Stomach (tissue), 8 donors: ENCODE measurements at regions not wholly inside any gene's neighbourhood (a gene's known extent, or its start where the extent isn't known, plus 50 kb on each side); places are given as distances from the start of the nearest gene placed in this dataset.

Source experiments
- DNase-seq, 2 donors: peaks; one replicate each; pipeline versions ENCODE4 v3.0.0 to v3.0.0-alpha.2; 2013 to 2019
- H3K27ac ChIP-seq, 5 donors: fragments of 200-600 bp in 4 of 5; sonication (generic) in 4 of 5; one replicate each; pipeline ENCODE4 v1.5.1; 2013 to 2019; ENCODE audit warnings: mild to moderate bottlenecking in 1 of 5, moderate library complexity in 1 of 5
- H3K27me3 ChIP-seq, 3 donors: fragments of 200-600 bp; sonication (generic); one replicate each; pipeline ENCODE4 v1.5.1; 2017 to 2019; ENCODE audit warnings: mixed run types in 1 of 3
- H3K36me3 ChIP-seq, 4 donors: fragments of 200-600 bp; sonication (generic); 1 replicate in 3 of 4; 2 replicates in 1 of 4; pipeline ENCODE4 v1.5.1; 2016 to 2019
- H3K4me1 ChIP-seq, 4 donors: fragments of 200-600 bp; sonication (generic); one replicate each; pipeline ENCODE4 v1.5.1; 2016 to 2019
- H3K4me3 ChIP-seq, 4 donors: fragments of 200-600 bp; sonication (generic) in 3 of 4; one replicate each; pipeline ENCODE4 v1.5.1; 2016 to 2019; ENCODE audit warnings: mild to moderate bottlenecking in 1 of 4
- H3K9me3 ChIP-seq, 4 donors: fragments of 200-600 bp; sonication (generic); one replicate each; pipeline ENCODE4 v1.5.1; 2016 to 2019
- EP300 ChIP-seq: sonication (generic); formaldehyde crosslinking; IDR thresholded peaks from one replicate; pipeline ENCODE4 v1.6.1; 2017; ENCODE audit warnings: antibody characterized with exemption
- POLR2A ChIP-seq, 4 donors: fragments of 450-650 bp; IDR thresholded peaks; one replicate each; pipeline ENCODE4 v1.6.1; 2016; ENCODE audit warnings: antibody characterized with exemption in 4 of 4, control low read depth in 2 of 4, mild to moderate bottlenecking in 1 of 4, moderate library complexity in 1 of 4
- POLR2AphosphoS5 ChIP-seq, 3 donors: sonication (generic); formaldehyde crosslinking; IDR thresholded peaks; one replicate each; pipeline ENCODE4 v1.6.1; 2016; ENCODE audit warnings: antibody characterized with exemption in 3 of 3
- WGBS, 5 donors: extraction: QIAGEN DNeasy Blood & Tissue Kit in 3 of 5; methylation state at CpG; one replicate each; pipeline versions ENCODE4 v1.1.5 to v1.1.7; 2013 to 2018; 5-methylcytosine and 5-hydroxymethylcytosine counted together
- intact Hi-C: fragments of 100-400 bp; cut with DNase I; formaldehyde crosslinking; loops from one replicate; pipeline ENCODE4 v1.15.1; 2023; ENCODE audit warnings: low total_unique reads
- TF ChIP-seq, protein P1 (sequence below), 7 experiments: fragments of 450-650 bp in 4 of 7; fragments of 200-600 bp in 3 of 7; sonication (generic) in 3 of 7; IDR thresholded peaks; one replicate each; pipeline ENCODE4 v1.5.1; 2016 to 2019; ENCODE audit warnings: antibody characterized with exemption in 7 of 7, control low read depth in 2 of 7, mild to moderate bottlenecking in 1 of 7
- donor health status: healthy with polysubstance abuse.
- donor health status: Bipolar disorder and iron deficiency.
- donor health status: healthy.

- intact Hi-C loops: no loop called here
- Histone ChIP-seq H3K27ac (no peak overlapping the region), H3K4me3 (no peak overlapping the region), H3K9me3 (peaks cover 4 to 62% (median 35%) of the 10 kb centered on the region in 4 donors), H3K36me3 (no peaks in the 10 kb centered on the region), H3K4me1 (no peaks in the 10 kb centered on the region), H3K27me3 (no peaks in the 10 kb centered on the region)
- no peak for DNase-seq
- no peak for TF ChIP-seq POLR2AphosphoS5 (IDR thresholded peaks at IDR 0.05)
- no peak for TF ChIP-seq EP300
- TF ChIP-seq POLR2A (IDR thresholded peaks at IDR 0.05): no peak
- TF ChIP-seq, protein P1, sequence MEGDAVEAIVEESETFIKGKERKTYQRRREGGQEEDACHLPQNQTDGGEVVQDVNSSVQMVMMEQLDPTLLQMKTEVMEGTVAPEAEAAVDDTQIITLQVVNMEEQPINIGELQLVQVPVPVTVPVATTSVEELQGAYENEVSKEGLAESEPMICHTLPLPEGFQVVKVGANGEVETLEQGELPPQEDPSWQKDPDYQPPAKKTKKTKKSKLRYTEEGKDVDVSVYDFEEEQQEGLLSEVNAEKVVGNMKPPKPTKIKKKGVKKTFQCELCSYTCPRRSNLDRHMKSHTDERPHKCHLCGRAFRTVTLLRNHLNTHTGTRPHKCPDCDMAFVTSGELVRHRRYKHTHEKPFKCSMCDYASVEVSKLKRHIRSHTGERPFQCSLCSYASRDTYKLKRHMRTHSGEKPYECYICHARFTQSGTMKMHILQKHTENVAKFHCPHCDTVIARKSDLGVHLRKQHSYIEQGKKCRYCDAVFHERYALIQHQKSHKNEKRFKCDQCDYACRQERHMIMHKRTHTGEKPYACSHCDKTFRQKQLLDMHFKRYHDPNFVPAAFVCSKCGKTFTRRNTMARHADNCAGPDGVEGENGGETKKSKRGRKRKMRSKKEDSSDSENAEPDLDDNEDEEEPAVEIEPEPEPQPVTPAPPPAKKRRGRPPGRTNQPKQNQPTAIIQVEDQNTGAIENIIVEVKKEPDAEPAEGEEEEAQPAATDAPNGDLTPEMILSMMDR (IDR thresholded peaks at IDR 0.05): no peak
- 84 to 94% (median 88%) methylated on average over 2 of the region's 2 CpGs for WGBS, 5 donors
Measured at GRCh38 chr1:106189780-106190179, 866.7 kb upstream of the PRMT6 start.

- Histone ChIP-seq H3K27ac (no peak overlapping the region), H3K36me3 (no peaks in the 10 kb centered on the region), H3K4me3 (no peak overlapping the region), H3K27me3 (no peaks in the 10 kb centered on the region), H3K4me1 (no peaks in the 10 kb centered on the region), H3K9me3 (peaks cover 4 to 56% (median 33%) of the 10 kb centered on the region in 4 donors)
- DNase-seq: no peak
- intact Hi-C loops: no loop called here
- TF ChIP-seq POLR2A (IDR thresholded peaks at IDR 0.05): no peak
- TF ChIP-seq POLR2AphosphoS5 (IDR thresholded peaks at IDR 0.05): no peak
- no peak for TF ChIP-seq EP300
- TF ChIP-seq, protein P1 (IDR thresholded peaks at IDR 0.05): no peak
Measured at GRCh38 chr1:106194206-106194605, 862.3 kb upstream of the PRMT6 start.

GRCh38 chr1:106200711-106201110 lies 855.8 kb upstream of the PRMT6 start:
- Histone ChIP-seq H3K27me3 (no peaks in the 10 kb centered on the region), H3K4me3 (no peak overlapping the region), H3K36me3 (no peaks in the 10 kb centered on the region), H3K4me1 (no peaks in the 10 kb centered on the region), H3K9me3 (no peaks in the 10 kb centered on the region), H3K27ac (no peak overlapping the region)
- intact Hi-C loops: no loop called here
- 82 to 94% (median 87%) methylated on average over 3 of the region's 3 CpGs for WGBS, 5 donors
- DNase-seq: no peak
- TF ChIP-seq, protein P1 (IDR thresholded peaks at IDR 0.05): no peak
- no peak for TF ChIP-seq POLR2AphosphoS5 (IDR thresholded peaks at IDR 0.05)
- no peak for TF ChIP-seq EP300
- TF ChIP-seq POLR2A (IDR thresholded peaks at IDR 0.05): no peak

DNA sequence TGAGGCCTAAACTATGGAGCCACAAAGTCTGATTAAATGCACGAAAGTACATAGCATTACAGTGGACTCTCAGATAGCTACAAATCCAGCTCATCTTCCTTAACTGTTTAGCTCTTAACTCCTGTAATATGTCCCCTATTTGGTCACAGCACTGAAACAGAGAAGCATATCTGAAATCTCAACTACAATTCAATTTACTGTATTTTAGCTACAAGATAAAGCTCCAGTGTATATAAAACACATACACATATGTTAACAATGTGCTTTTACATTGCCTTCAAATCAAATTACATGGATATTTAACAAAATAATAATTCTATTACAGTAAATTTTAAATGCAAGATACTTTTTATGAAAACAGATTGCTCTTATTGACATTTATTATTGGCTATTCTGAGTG lies 849.3 kb upstream of the PRMT6 start:
- WGBS, 5 donors: 77 to 93% (median 78%) methylated on average over 1 of the region's 1 CpG
- H3K9me3 ChIP-seq: no peaks in the 10 kb centered on the region
- intact Hi-C loops: no loop called here

More for the DNA sequence above, 849.3 kb upstream of the PRMT6 start:
- DNase-seq: no peak
- no peaks in the 10 kb centered on the region for H3K27me3 ChIP-seq
- no peak overlapping the region for H3K27ac ChIP-seq
- H3K4me3 ChIP-seq: no peak overlapping the region
- H3K36me3 ChIP-seq: no peaks in the 10 kb centered on the region
- H3K4me1 ChIP-seq: no peaks in the 10 kb centered on the region
- TF ChIP-seq, protein P1 (IDR thresholded peaks at IDR 0.05): no peak
- no peak for TF ChIP-seq EP300
- TF ChIP-seq POLR2AphosphoS5 (IDR thresholded peaks at IDR 0.05): no peak
- TF ChIP-seq POLR2A (IDR thresholded peaks at IDR 0.05): no peak
